ENCODE measurements at regions not wholly inside any gene's neighbourhood (a gene's known extent, or its start where the extent isn't known, plus 50 kb on each side); places are given as distances from the start of the nearest gene placed in this dataset.

GRCh38 chr4:45668128-45668527 lies 455.7 kb downstream of the GABRG1 start:
- no peak for DNase-seq (ENCODE audit: extremely low spot score)
- Histone ChIP-seq H3K4me1 (peaks cover 10 to 24% (median 15%) of the 10 kb centered on the region in 4 donors), H3K36me3 (no peaks in the 10 kb centered on the region), H3K27ac (replicated peaks in 1 of 4) (no peak overlapping the region), H3K9me3 (no peaks in the 10 kb centered on the region), H3K4me3 (no peak overlapping the region), H3K27me3 (no peaks in the 10 kb centered on the region)
- no peak for TF ChIP-seq EP300 (IDR thresholded peaks at IDR 0.05)
- TF ChIP-seq, protein P1, sequence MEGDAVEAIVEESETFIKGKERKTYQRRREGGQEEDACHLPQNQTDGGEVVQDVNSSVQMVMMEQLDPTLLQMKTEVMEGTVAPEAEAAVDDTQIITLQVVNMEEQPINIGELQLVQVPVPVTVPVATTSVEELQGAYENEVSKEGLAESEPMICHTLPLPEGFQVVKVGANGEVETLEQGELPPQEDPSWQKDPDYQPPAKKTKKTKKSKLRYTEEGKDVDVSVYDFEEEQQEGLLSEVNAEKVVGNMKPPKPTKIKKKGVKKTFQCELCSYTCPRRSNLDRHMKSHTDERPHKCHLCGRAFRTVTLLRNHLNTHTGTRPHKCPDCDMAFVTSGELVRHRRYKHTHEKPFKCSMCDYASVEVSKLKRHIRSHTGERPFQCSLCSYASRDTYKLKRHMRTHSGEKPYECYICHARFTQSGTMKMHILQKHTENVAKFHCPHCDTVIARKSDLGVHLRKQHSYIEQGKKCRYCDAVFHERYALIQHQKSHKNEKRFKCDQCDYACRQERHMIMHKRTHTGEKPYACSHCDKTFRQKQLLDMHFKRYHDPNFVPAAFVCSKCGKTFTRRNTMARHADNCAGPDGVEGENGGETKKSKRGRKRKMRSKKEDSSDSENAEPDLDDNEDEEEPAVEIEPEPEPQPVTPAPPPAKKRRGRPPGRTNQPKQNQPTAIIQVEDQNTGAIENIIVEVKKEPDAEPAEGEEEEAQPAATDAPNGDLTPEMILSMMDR (IDR thresholded peaks at IDR 0.05) = no peak
- no peak for TF ChIP-seq POLR2AphosphoS5 (IDR thresholded peaks at IDR 0.05)
- no peak for TF ChIP-seq POLR2A (IDR thresholded peaks at IDR 0.05; ENCODE audit: low read depth)
- 34% methylated on average over 6 of the region's 6 CpGs for WGBS
- intact Hi-C loops (cut with DNase I) = no loop called here

- TF ChIP-seq EP300 (IDR thresholded peaks at IDR 0.05) = no peak
- no peak for TF ChIP-seq POLR2AphosphoS5 (IDR thresholded peaks at IDR 0.05)
- TF ChIP-seq POLR2A (IDR thresholded peaks at IDR 0.05; ENCODE audit: low read depth) = no peak
- H3K27ac ChIP-seq (replicated peaks in 1 of 4) = no peak overlapping the region
- intact Hi-C loops (cut with DNase I) = no loop called here
- H3K36me3 ChIP-seq = no peaks in the 10 kb centered on the region
- H3K9me3 ChIP-seq = no peaks in the 10 kb centered on the region
- H3K4me1 ChIP-seq = peaks cover 10 to 29% (median 23%) of the 10 kb centered on the region in 4 donors
- 77% methylated on average over 2 of the region's 2 CpGs for WGBS
- H3K27me3 ChIP-seq = no peaks in the 10 kb centered on the region
- DNase-seq (ENCODE audit: extremely low spot score) = no peak
- H3K4me3 ChIP-seq = no peak overlapping the region
These were observed 460.2 kb downstream of the GABRG1 start for GRCh38 chr4:45663628-45664081.

DNA sequence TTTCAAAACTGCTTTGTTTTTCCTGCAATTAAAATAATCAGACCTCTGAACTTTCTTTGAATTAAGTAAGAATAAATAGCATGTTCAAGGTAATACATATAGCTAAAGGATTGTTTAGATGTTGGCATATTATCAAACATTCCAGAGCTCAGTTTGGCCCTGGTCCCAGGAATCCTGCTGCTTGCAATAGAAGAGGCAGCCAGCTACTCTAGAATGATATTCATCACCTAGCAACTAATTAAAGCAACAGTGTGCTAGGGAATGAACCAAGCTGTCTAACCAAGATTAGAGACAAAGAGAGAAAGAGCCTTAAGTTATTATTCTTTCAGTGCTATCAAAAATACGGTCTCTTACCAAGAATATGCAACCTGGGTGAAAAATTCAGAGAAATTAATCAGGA lies 460.9 kb downstream of the GABRG1 start:
- WGBS = 24% methylated on average over 1 of the region's 1 CpG
- Histone ChIP-seq H3K36me3 (no peaks in the 10 kb centered on the region), H3K4me3 (no peak overlapping the region), H3K9me3 (no peaks in the 10 kb centered on the region), H3K4me1 (peaks cover 10 to 23% (median 20%) of the 10 kb centered on the region in 4 donors), H3K27ac (replicated peaks in 1 of 4) (no peak overlapping the region), H3K27me3 (no peaks in the 10 kb centered on the region)
- peak in 1 of 2 donors; percentile 46 for TF ChIP-seq POLR2AphosphoS5 (IDR thresholded peaks at IDR 0.05)
- TF ChIP-seq, protein P1 (IDR thresholded peaks at IDR 0.05) = no peak
- intact Hi-C loops (cut with DNase I) = no loop called here
- DNase-seq (ENCODE audit: extremely low spot score) = no peak

DNA sequence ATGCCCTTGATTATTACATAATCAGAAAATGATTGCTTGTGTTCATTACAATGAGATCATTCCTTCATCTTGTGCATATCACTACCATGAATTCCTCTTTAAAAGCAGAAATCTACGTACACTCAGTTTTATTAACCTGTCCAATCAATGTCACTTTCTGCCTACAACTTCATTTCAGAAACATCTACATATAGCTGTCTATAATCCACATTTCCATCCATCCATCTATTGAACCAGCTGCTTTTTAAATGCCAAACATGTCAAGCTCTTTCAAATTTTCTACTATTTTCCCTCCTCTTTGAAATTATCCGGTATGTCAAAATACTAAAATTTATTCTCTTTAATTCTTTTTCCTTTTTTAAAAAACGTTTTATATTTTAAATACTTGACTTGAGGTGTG lies 462.0 kb downstream of the GABRG1 start:
- H3K9me3 ChIP-seq = no peaks in the 10 kb centered on the region
- H3K4me1 ChIP-seq = peaks cover 10 to 23% (median 20%) of the 10 kb centered on the region in 4 donors
- no peaks in the 10 kb centered on the region for H3K36me3 ChIP-seq
- intact Hi-C loops (cut with DNase I) = no loop called here
- TF ChIP-seq POLR2AphosphoS5 (IDR thresholded peaks at IDR 0.05) (no peak), EP300 (IDR thresholded peaks at IDR 0.05) (no peak), POLR2A (IDR thresholded peaks at IDR 0.05; ENCODE audit: low read depth) (no peak)
- TF ChIP-seq, protein P1 (IDR thresholded peaks at IDR 0.05) = no peak
- H3K27me3 ChIP-seq = no peaks in the 10 kb centered on the region
- no peak overlapping the region for H3K27ac ChIP-seq (replicated peaks in 1 of 4)
- no peak for DNase-seq (ENCODE audit: extremely low spot score)
- no peak overlapping the region for H3K4me3 ChIP-seq
- 73% methylated on average over 3 of the region's 3 CpGs for WGBS

GRCh38 chr4:45650545-45650944 lies 473.3 kb downstream of the GABRG1 start:
- Histone ChIP-seq H3K36me3 (no peaks in the 10 kb centered on the region), H3K27ac (replicated peaks in 1 of 4) (no peak overlapping the region), H3K4me1 (peaks cover 0 to 5% (median 2%) of the 10 kb centered on the region in 4 donors), H3K27me3 (no peaks in the 10 kb centered on the region), H3K9me3 (no peaks in the 10 kb centered on the region), H3K4me3 (no peak overlapping the region)
- DNase-seq (ENCODE audit: extremely low spot score) = no peak
- intact Hi-C loops (cut with DNase I) = no loop called here
- TF ChIP-seq POLR2AphosphoS5 (IDR thresholded peaks at IDR 0.05) (no peak), EP300 (IDR thresholded peaks at IDR 0.05) (no peak), POLR2A (IDR thresholded peaks at IDR 0.05; ENCODE audit: low read depth) (no peak)
- TF ChIP-seq, protein P1 (IDR thresholded peaks at IDR 0.05) = no peak
- WGBS = 91% methylated on average over 1 of the region's 1 CpG
